ENCODE measurements at regions not wholly inside any gene's neighbourhood (a gene's known extent, or its start where the extent isn't known, plus 50 kb on each side); places are given as distances from the start of the nearest gene placed in this dataset.
A peak's percentile ranks its signal among the peaks of the same experiment; 100 is the strongest.

DNA sequence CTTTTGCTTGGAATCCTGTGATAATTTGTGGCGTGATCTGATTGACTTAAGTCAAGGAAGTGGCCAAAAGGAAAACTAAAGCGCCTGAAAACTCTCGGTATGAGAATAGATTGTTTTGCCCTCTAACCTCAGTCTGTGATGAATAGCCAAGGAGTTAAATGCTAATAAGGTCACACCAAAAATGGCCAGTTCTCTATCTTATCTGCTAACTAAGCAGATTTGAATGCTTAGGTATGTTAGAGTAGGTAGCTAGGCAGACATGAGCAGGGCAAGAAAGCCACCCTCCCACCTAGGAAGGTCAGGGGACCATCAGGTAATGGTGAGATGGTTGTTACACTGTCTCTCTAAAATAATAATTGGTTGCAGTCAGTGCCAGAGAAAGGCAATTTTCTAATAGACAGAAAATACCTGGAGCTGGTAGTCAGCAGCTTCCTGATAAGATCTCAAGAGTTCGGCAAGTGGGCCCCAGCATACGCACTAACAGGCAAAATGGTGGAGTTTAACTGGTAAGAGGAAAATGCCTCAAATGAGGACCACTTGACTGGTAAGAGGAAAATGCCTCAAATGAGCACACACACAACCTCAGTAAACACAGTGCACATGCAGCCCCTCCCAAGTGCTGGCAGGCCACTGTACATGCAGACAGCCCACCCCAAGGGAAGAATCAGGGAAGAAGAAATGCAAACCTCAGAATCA is 468.4 kb downstream of the MBD2 start:
- no peak overlapping the region for H3K27ac ChIP-seq (ENCODE audit: low read depth, low read length)
- H2AK5ac ChIP-seq (ENCODE audit: low read length) = no peak overlapping the region
- H3K23ac ChIP-seq (ENCODE audit: low read length) = no peak overlapping the region
- no peak overlapping the region for H3K4me2 ChIP-seq (ENCODE audit: low read length)
- WGBS (ENCODE audit: extremely low coverage, insufficient coverage, insufficient read length) = no CpG with 5 or more reads among the region's 5 CpGs
- H3K36me3 ChIP-seq (ENCODE audit: control insufficient read depth in 1 of 2, insufficient read depth in 2 of 2, low read length in 2 of 2) = no peaks in the 10 kb centered on the region
- H4K91ac ChIP-seq (ENCODE audit: low read depth, low read length) = no peak overlapping the region
- H2BK12ac ChIP-seq (ENCODE audit: low read length) = no peak overlapping the region
- H3K4ac ChIP-seq (ENCODE audit: low read depth, low read length) = no peak overlapping the region
- H3K79me2 ChIP-seq (ENCODE audit: control insufficient read depth, insufficient read depth, low read length, poor library complexity) = no peaks in the 10 kb centered on the region
- peaks cover 8 to 13% of the 10 kb centered on the region in 2 experiments for H3K4me1 ChIP-seq (ENCODE audit: control insufficient read depth in 1 of 2, insufficient read depth in 2 of 2, low read length in 2 of 2)
- no peaks in the 10 kb centered on the region for H3K27me3 ChIP-seq (ENCODE audit: insufficient read depth, low read length)
- no peak overlapping the region for H3K18ac ChIP-seq (ENCODE audit: low read length)
- H2BK5ac ChIP-seq (ENCODE audit: low read depth, low read length, poor library complexity) = no peak overlapping the region
- H2AFZ ChIP-seq (ENCODE audit: insufficient read depth, low read length, poor library complexity) = no peak overlapping the region
- H3K14ac ChIP-seq (ENCODE audit: low read length) = no peak overlapping the region
- H3K4me3 ChIP-seq (ENCODE audit: low read depth, low read length) = peak overlapping the region; percentile 37
- no peak overlapping the region for H4K8ac ChIP-seq (ENCODE audit: low read depth, low read length)
- no peak overlapping the region for H2BK120ac ChIP-seq (ENCODE audit: insufficient read depth, low read length, poor library complexity)
- H3K9me3 ChIP-seq (ENCODE audit: insufficient read depth, low read depth, low read length) = no peaks in the 10 kb centered on the region
- DNase-seq = peak in 1 of 2 donors; percentile 18
- H3K79me1 ChIP-seq (ENCODE audit: low read length) = no peaks in the 10 kb centered on the region
- H4K12ac ChIP-seq (ENCODE audit: low read depth, low read length) = no peak overlapping the region
- H3K9ac ChIP-seq (ENCODE audit: low read length) = no peak overlapping the region

DNA sequence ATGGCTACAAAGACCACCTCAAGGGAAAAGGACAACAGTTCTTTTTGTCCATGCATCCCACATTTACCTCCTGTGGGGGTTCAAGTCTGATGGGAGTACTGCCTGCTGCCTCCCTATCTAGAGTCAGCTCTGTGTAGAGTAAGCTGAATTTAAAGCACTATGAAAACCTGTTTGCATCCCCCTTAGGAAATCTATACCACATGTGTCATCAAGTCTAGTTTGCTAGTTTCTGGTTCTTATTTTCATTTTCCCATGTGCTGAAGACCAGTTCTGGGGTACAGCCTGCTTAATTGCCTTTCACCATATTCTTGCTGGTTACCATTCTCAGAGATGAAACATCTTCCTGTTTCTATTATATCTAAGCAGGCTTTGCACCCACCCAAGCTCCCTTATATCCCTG is 470.3 kb downstream of the MBD2 start:
- Histone ChIP-seq H2BK12ac (ENCODE audit: low read length) (no peak overlapping the region), H2AK5ac (ENCODE audit: low read length) (no peak overlapping the region), H3K23ac (ENCODE audit: low read length) (no peak overlapping the region), H3K79me2 (ENCODE audit: control insufficient read depth, insufficient read depth, low read length, poor library complexity) (no peaks in the 10 kb centered on the region), H3K4me3 (ENCODE audit: low read depth, low read length) (no peak overlapping the region), H3K36me3 (ENCODE audit: control insufficient read depth in 1 of 2, insufficient read depth in 2 of 2, low read length in 2 of 2) (no peaks in the 10 kb centered on the region), H4K91ac (ENCODE audit: low read depth, low read length) (no peak overlapping the region), H3K27me3 (ENCODE audit: insufficient read depth, low read length) (no peaks in the 10 kb centered on the region), H3K27ac (ENCODE audit: low read depth, low read length) (no peak overlapping the region), H2AFZ (ENCODE audit: insufficient read depth, low read length, poor library complexity) (no peak overlapping the region), H2BK120ac (ENCODE audit: insufficient read depth, low read length, poor library complexity) (no peak overlapping the region), H3K4ac (ENCODE audit: low read depth, low read length) (no peak overlapping the region), H3K79me1 (ENCODE audit: low read length) (no peaks in the 10 kb centered on the region), H4K12ac (ENCODE audit: low read depth, low read length) (no peak overlapping the region), H3K18ac (ENCODE audit: low read length) (no peak overlapping the region), H3K9ac (ENCODE audit: low read length) (no peak overlapping the region), H2BK5ac (ENCODE audit: low read depth, low read length, poor library complexity) (no peak overlapping the region), H3K14ac (ENCODE audit: low read length) (no peak overlapping the region), H4K8ac (ENCODE audit: low read depth, low read length) (no peak overlapping the region), H3K9me3 (ENCODE audit: insufficient read depth, low read depth, low read length) (no peaks in the 10 kb centered on the region), H3K4me2 (ENCODE audit: low read length) (no peak overlapping the region), H3K4me1 (ENCODE audit: control insufficient read depth in 1 of 2, insufficient read depth in 2 of 2, low read length in 2 of 2) (peaks cover 8 to 13% of the 10 kb centered on the region in 2 experiments)
- DNase-seq = no peak

DNA sequence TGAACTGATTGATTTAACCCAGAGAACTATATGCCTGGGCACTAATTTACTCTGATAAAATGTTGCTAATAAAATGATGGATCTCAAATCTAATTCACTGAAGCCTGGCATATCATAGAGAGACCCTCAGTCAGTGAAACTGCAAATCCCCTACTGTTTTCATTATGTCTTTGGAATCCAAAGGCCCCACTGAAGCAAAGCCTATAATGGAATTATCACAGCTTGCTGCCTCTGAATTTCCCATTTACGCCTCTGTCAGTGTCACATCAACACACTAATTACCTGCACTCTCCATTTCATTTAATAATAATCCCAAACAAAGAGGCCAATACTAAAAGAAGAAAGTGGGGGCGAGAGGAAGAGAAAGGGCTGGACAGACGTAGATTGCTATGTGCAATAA is 470.9 kb downstream of the MBD2 start:
- Histone ChIP-seq H3K9ac (ENCODE audit: low read length) (no peak overlapping the region), H3K4me3 (ENCODE audit: low read depth, low read length) (no peak overlapping the region), H3K4ac (ENCODE audit: low read depth, low read length) (no peak overlapping the region), H4K91ac (ENCODE audit: low read depth, low read length) (no peak overlapping the region), H3K79me2 (ENCODE audit: control insufficient read depth, insufficient read depth, low read length, poor library complexity) (no peaks in the 10 kb centered on the region), H3K27me3 (ENCODE audit: insufficient read depth, low read length) (no peaks in the 10 kb centered on the region), H2BK5ac (ENCODE audit: low read depth, low read length, poor library complexity) (no peak overlapping the region), H2AFZ (ENCODE audit: insufficient read depth, low read length, poor library complexity) (no peak overlapping the region), H3K23ac (ENCODE audit: low read length) (no peak overlapping the region), H3K18ac (ENCODE audit: low read length) (no peak overlapping the region), H3K79me1 (ENCODE audit: low read length) (no peaks in the 10 kb centered on the region), H2BK120ac (ENCODE audit: insufficient read depth, low read length, poor library complexity) (no peak overlapping the region), H3K14ac (ENCODE audit: low read length) (no peak overlapping the region), H3K36me3 (ENCODE audit: control insufficient read depth in 1 of 2, insufficient read depth in 2 of 2, low read length in 2 of 2) (no peaks in the 10 kb centered on the region), H4K12ac (ENCODE audit: low read depth, low read length) (no peak overlapping the region), H4K8ac (ENCODE audit: low read depth, low read length) (no peak overlapping the region), H3K4me2 (ENCODE audit: low read length) (no peak overlapping the region), H2BK12ac (ENCODE audit: low read length) (no peak overlapping the region), H3K4me1 (ENCODE audit: control insufficient read depth in 1 of 2, insufficient read depth in 2 of 2, low read length in 2 of 2) (peaks cover 8 to 13% of the 10 kb centered on the region in 2 experiments), H3K9me3 (ENCODE audit: insufficient read depth, low read depth, low read length) (no peaks in the 10 kb centered on the region), H3K27ac (ENCODE audit: low read depth, low read length) (no peak overlapping the region), H2AK5ac (ENCODE audit: low read length) (no peak overlapping the region)
- no peak for DNase-seq
- no CpG with 5 or more reads among the region's 3 CpGs for WGBS (ENCODE audit: extremely low coverage, insufficient coverage, insufficient read length)

DNA sequence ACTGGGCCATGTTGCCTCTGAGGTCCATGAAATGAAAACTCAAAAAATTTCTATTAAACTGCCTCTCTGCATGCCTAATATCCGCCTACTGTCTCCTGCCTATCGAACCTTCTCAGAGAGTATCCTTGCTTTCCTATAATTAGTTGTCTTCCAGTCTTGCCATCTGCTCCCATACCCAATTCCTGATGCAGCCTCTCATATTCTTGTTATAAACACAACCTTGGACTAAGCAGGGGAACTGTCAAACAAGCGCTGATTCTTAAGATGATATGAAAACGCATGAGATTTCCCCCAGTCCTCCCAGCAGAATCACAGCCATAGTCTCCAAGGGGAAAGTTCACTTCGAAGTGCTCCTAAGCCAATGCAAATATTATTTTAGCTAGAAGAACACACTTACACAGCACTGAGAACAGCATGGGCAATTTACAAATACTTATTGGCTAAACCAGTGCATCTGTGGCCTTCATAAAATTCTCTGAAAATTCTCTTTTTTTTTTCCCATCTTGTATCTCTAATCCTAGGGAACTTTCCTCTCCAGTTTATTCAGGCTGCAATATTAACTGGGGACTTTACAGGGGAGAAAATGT is 471.6 kb downstream of the MBD2 start:
- Histone ChIP-seq H4K12ac (ENCODE audit: low read depth, low read length) (no peak overlapping the region), H3K36me3 (ENCODE audit: control insufficient read depth in 1 of 2, insufficient read depth in 2 of 2, low read length in 2 of 2) (no peaks in the 10 kb centered on the region), H3K79me2 (ENCODE audit: control insufficient read depth, insufficient read depth, low read length, poor library complexity) (no peaks in the 10 kb centered on the region), H3K4me1 (ENCODE audit: control insufficient read depth in 1 of 2, insufficient read depth in 2 of 2, low read length in 2 of 2) (peaks cover 6 to 10% of the 10 kb centered on the region in 2 experiments), H3K14ac (ENCODE audit: low read length) (no peak overlapping the region), H3K79me1 (ENCODE audit: low read length) (no peaks in the 10 kb centered on the region), H4K91ac (ENCODE audit: low read depth, low read length) (no peak overlapping the region), H3K4ac (ENCODE audit: low read depth, low read length) (no peak overlapping the region), H3K18ac (ENCODE audit: low read length) (no peak overlapping the region), H3K4me3 (ENCODE audit: low read depth, low read length) (no peak overlapping the region), H2BK5ac (ENCODE audit: low read depth, low read length, poor library complexity) (no peak overlapping the region), H2BK120ac (ENCODE audit: insufficient read depth, low read length, poor library complexity) (no peak overlapping the region), H3K9me3 (ENCODE audit: insufficient read depth, low read depth, low read length) (no peaks in the 10 kb centered on the region), H2AFZ (ENCODE audit: insufficient read depth, low read length, poor library complexity) (no peak overlapping the region), H2AK5ac (ENCODE audit: low read length) (no peak overlapping the region), H3K27ac (ENCODE audit: low read depth, low read length) (no peak overlapping the region), H3K23ac (ENCODE audit: low read length) (no peak overlapping the region), H2BK12ac (ENCODE audit: low read length) (no peak overlapping the region), H3K4me2 (ENCODE audit: low read length) (no peak overlapping the region), H3K27me3 (ENCODE audit: insufficient read depth, low read length) (no peaks in the 10 kb centered on the region), H3K9ac (ENCODE audit: low read length) (no peak overlapping the region), H4K8ac (ENCODE audit: low read depth, low read length) (no peak overlapping the region)
- no peak for DNase-seq
- no CpG with 5 or more reads among the region's 5 CpGs for WGBS (ENCODE audit: extremely low coverage, insufficient coverage, insufficient read length)
